ENCODE measurements at regions not wholly inside any gene's neighbourhood (a gene's known extent, or its start where the extent isn't known, plus 50 kb on each side); places are given as distances from the start of the nearest gene placed in this dataset.

- Histone ChIP-seq H3K27me3 (replicated peaks in 1 of 7) (no peaks in the 10 kb centered on the region), H3K4me1 (no peaks in the 10 kb centered on the region), H3K36me3 (no peaks in the 10 kb centered on the region), H3K9me3 (peaks cover 0 to 7% (median 0%) of the 10 kb centered on the region in 8 donors), H3K27ac (no peak overlapping the region), H3K4me3 (no peak overlapping the region)
- WGBS, 5 donors, result 69 to 80% (median 78%) methylated on average over 4 of the region's 4 CpGs
- TF ChIP-seq POLR2A (IDR thresholded peaks at IDR 0.05) (no peak), CTCF (IDR thresholded peaks at IDR 0.05 in 8 of 11, conservative IDR thresholded peaks at IDR 0.05 in 3 of 11) (no peak), POLR2AphosphoS5 (IDR thresholded peaks at IDR 0.05) (no peak)
- DNase-seq, result no peak
- intact Hi-C loops (cut with DNase I; ENCODE audit: low total_unique reads), result no loop called here
Observed at GRCh38 chr5:166883016-166883415, 1408.4 kb upstream of the WWC1 start.

GRCh38 chr5:166898166-166898565 is 1393.3 kb upstream of the WWC1 start:
- TF ChIP-seq CTCF (IDR thresholded peaks at IDR 0.05 in 8 of 11, conservative IDR thresholded peaks at IDR 0.05 in 3 of 11) (no peak), POLR2AphosphoS5 (IDR thresholded peaks at IDR 0.05) (no peak), POLR2A (IDR thresholded peaks at IDR 0.05) (no peak)
- no peak for DNase-seq
- 57 to 74% (median 68%) methylated on average over 6 of the region's 6 CpGs for WGBS, 5 donors
- Histone ChIP-seq H3K9me3 (peaks cover 0 to 4% (median 0%) of the 10 kb centered on the region in 8 donors), H3K4me3 (no peak overlapping the region), H3K4me1 (no peaks in the 10 kb centered on the region), H3K36me3 (no peaks in the 10 kb centered on the region), H3K27ac (no peak overlapping the region), H3K27me3 (replicated peaks in 1 of 7) (no peaks in the 10 kb centered on the region)
- intact Hi-C loops (cut with DNase I; ENCODE audit: low total_unique reads), result no loop called here

- DNase-seq, result no peak
- H3K4me3 ChIP-seq, result no peak overlapping the region
- H3K27me3 ChIP-seq (replicated peaks in 1 of 7), result no peaks in the 10 kb centered on the region
- H3K27ac ChIP-seq, result no peak overlapping the region
- H3K36me3 ChIP-seq, result no peaks in the 10 kb centered on the region
- intact Hi-C loops (cut with DNase I; ENCODE audit: low total_unique reads), result no loop called here
- H3K9me3 ChIP-seq, result no peaks in the 10 kb centered on the region
- no peaks in the 10 kb centered on the region for H3K4me1 ChIP-seq
- TF ChIP-seq POLR2A (IDR thresholded peaks at IDR 0.05) (no peak), CTCF (IDR thresholded peaks at IDR 0.05 in 8 of 11, conservative IDR thresholded peaks at IDR 0.05 in 3 of 11) (no peak)
- 88 to 99% (median 94%) methylated on average over 5 of the region's 5 CpGs for WGBS, 5 donors
Observed at GRCh38 chr5:166899343-166899742, 1392.1 kb upstream of the WWC1 start.

- Histone ChIP-seq H3K4me3 (no peak overlapping the region), H3K27ac (no peak overlapping the region), H3K36me3 (no peaks in the 10 kb centered on the region), H3K27me3 (replicated peaks in 1 of 7) (no peaks in the 10 kb centered on the region), H3K4me1 (no peaks in the 10 kb centered on the region), H3K9me3 (peaks cover 0 to 4% (median 0%) of the 10 kb centered on the region in 8 donors)
- intact Hi-C loops (cut with DNase I; ENCODE audit: low total_unique reads), result no loop called here
- TF ChIP-seq POLR2A (IDR thresholded peaks at IDR 0.05) (no peak), CTCF (IDR thresholded peaks at IDR 0.05 in 8 of 11, conservative IDR thresholded peaks at IDR 0.05 in 3 of 11) (no peak), POLR2AphosphoS5 (IDR thresholded peaks at IDR 0.05) (no peak)
- no peak for DNase-seq
- WGBS, 5 donors, result 82 to 89% (median 87%) methylated on average over 7 of the region's 7 CpGs
Observed at GRCh38 chr5:166904571-166904970, 1386.9 kb upstream of the WWC1 start.
